Lower leg skin (tissue), 3 donors: ENCODE measurements at regions not wholly inside any gene's neighbourhood (a gene's known extent, or its start where the extent isn't known, plus 50 kb on each side); places are given as distances from the start of the nearest gene placed in this dataset.
A peak's percentile ranks its signal among the peaks of the same experiment; 100 is the strongest.

ENCODE experiments used
- POLR2A ChIP-seq, 2 donors: fragments of 450-650 bp; IDR thresholded peaks; one replicate each; pipeline ENCODE4 v1.6.1; 2016 to 2017; ENCODE audit warnings: antibody characterized with exemption in 2 of 2, mild to moderate bottlenecking in 1 of 2, moderate library complexity in 1 of 2
- TF ChIP-seq, protein P1 (sequence below), 3 donors: fragments of 450-650 bp; IDR thresholded peaks; one replicate each; pipeline ENCODE4 v1.5.1; 2016; ENCODE audit warnings: antibody characterized with exemption in 3 of 3, mild to moderate bottlenecking in 3 of 3, moderate library complexity in 2 of 3

- no peak for TF ChIP-seq POLR2A (IDR thresholded peaks at IDR 0.05)
- TF ChIP-seq, protein P1, sequence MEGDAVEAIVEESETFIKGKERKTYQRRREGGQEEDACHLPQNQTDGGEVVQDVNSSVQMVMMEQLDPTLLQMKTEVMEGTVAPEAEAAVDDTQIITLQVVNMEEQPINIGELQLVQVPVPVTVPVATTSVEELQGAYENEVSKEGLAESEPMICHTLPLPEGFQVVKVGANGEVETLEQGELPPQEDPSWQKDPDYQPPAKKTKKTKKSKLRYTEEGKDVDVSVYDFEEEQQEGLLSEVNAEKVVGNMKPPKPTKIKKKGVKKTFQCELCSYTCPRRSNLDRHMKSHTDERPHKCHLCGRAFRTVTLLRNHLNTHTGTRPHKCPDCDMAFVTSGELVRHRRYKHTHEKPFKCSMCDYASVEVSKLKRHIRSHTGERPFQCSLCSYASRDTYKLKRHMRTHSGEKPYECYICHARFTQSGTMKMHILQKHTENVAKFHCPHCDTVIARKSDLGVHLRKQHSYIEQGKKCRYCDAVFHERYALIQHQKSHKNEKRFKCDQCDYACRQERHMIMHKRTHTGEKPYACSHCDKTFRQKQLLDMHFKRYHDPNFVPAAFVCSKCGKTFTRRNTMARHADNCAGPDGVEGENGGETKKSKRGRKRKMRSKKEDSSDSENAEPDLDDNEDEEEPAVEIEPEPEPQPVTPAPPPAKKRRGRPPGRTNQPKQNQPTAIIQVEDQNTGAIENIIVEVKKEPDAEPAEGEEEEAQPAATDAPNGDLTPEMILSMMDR (IDR thresholded peaks at IDR 0.05): peak in 1 of 3 donors; percentile 82
Observed at GRCh38 chr21:17679002-17679600, 66.4 kb upstream of the BTG3 start.
